SH-SY5Y (cell line): ENCODE measurements at regions not wholly inside any gene's neighbourhood (a gene's known extent, or its start where the extent isn't known, plus 50 kb on each side); places are given as distances from the start of the nearest gene placed in this dataset.

Experiments used
- GATA2 ChIP-seq: IDR thresholded peaks from 2 replicates; pipeline ENCODE4 v1.6.1; 2011; ENCODE audit warnings: mild to moderate bottlenecking, low read depth, low read length
- GATA3 ChIP-seq: IDR thresholded peaks from 2 replicates; pipeline ENCODE4 v1.6.1; 2011; ENCODE audit warnings: low read depth, mild to moderate bottlenecking, low read length, moderate library complexity

DNA sequence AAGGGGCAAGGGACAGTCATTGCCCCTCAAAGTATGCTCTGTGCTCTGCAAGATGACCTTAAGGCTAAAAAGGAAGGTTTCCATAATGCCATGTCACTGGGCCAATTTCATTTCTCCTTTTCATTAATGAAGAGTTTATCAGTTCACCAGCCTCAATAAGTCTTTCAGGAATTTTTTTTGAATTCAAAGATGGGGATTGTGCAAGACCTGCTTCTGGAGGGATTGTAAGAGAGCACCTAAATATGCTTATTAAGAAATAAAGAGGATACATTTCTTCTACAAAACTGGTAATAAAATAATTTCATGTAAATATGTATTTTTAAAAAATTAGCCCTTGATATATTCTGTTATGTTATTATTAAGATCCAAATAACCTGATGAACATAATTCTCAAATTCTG, 86.8 kb upstream of the RGS4 start:
- TF ChIP-seq GATA2: no peak
- TF ChIP-seq GATA3: no peak

DNA sequence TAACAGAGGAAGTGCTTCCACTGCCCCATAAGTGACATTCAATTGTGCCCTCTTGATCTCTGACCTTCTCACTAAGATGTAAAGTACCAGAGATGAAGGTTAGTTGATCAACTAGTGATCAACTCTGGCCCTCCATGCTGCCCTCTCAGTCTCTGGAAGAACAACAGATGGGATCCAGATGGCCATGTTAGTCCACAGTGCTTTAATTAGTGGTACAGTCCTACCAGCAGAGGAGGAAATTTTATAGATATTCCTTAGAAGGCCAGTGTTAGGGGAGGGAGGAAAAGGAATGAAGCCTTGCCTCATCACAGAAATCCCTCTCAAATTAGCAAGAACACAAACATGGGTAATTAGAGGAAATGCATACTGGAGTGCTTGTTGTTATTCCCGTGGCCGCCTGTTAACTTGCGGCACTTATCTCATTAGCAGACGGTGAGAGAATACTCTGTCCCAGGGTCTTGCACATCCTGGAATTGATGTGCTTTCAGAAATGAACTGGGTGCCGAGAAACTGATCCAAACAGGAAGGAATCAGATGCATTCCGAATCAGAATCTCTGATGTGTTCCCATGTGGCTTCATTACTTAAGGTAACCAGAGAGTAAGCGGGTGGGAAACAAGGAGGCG, 91.1 kb upstream of the RGS4 start:
- no peak for TF ChIP-seq GATA2
- no peak for TF ChIP-seq GATA3

DNA sequence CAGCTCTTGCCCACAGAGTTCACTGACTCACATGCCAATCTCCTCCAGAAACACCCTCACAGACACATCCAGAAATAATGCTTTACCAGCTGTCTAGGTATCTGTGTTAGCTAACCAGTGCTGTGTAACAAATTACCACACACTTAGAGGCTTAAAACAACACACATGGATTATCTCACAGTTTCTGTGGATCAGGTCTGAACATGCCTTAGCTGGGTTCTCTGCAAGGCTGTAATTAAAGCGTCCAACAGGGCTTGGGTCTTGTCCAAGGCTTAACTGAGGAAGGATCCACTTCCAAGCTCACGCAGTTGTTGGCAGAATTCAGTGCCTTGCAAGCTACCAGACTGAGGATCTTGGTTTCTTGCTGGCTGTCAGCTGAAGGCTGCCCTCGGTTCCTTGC, 92.5 kb upstream of the RGS4 start:
- TF ChIP-seq GATA3: no peak
- TF ChIP-seq GATA2: no peak

DNA sequence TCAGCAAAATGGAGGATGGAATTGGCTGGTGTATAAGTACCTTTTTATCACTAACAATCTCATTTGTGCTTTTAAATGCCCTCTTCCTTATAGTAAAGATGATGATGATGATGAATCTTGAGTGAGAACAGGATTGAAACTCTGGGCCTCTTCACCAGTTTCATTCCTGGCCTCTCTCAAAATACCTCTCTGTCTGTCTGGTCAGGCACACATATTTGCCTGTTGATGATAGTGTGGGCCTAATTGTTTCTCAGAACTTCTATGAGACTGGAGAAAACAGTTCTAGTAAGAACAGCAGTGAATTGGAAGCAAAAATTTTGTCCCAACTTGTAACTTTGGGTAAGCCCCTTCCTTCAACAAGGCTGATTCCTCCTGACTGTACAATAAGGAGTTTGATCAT, 94.4 kb upstream of the RGS4 start:
- TF ChIP-seq GATA2: no peak
- TF ChIP-seq GATA3: no peak

DNA sequence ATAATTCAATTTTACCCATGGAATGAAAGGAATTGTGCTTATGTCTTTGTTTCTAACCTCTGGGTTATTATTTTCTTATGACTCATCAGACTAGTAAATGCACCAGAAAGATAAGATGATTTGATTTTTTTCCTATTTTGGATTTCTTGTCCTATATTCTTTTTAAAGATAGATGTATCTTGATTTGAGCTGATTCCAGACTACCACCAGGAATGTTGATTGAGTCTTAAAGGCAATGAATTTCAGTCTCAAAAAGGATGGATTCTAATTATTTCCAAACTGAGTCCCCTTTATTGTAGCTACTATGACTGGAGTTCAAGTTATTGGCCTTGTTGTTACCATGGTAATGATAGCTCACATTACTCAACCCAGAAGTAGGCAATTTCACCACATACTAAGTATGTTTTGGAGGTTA, 95.8 kb upstream of the RGS4 start:
- TF ChIP-seq GATA3 (no peak), GATA2 (no peak)

DNA sequence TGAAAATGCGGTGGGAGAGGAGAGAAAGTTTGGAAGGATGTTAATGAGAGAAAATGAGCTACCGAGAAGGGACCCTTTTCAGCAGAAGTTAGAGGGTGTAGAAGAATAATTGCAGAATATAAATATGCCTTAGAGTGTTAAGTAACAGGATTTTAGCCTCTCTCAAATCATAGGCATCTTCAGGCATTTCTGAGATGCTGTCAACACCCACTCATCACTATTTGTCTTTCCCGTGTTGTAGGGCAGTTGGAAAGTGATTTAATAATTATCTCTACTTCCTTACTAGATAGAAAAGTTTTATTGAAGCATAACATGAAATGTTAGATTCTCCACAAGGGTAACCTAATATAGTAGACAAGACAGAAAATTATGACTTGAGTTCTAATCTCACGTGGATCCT, 96.4 kb upstream of the RGS4 start:
- TF ChIP-seq GATA2 (no peak), GATA3 (no peak)

DNA sequence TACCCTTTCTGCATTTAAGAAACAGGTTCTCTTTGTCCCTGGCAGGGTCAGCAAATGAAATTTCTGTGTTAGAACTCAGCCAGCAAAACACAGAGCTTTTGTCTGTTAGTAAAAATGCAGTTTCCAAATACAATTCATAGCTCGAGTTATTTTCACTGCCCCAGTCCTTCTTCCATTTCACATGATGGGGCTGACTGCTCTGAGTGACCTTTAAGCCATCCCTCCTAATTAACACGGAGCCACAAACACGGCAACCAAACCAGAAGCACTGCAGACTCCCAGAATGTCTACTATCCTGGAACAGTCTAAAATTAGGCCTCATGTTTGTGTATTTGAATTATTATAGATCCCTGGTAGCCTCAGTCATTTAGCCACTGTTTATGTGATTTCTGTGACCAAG, 99.1 kb upstream of the RGS4 start:
- TF ChIP-seq GATA2: no peak
- no peak for TF ChIP-seq GATA3

DNA sequence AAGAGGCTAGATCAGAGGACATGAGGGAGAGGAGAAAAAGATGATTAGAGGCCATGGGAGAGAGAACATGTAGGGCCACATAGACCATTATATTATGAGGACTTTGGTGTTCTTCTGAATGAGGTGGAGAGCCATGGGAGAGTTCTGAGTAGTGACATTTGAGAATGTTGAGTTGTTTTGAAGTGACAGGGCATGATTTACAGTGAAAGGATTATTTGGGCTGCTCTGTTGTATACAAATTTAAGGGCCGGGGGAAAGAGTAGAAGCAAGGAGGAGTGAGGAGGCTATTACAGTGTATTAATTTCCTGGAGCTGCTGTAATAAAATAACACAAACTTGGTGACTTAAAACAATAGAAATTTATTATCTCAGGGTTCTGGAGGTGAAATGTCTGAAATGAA, 102.5 kb upstream of the RGS4 start:
- TF ChIP-seq GATA3 (no peak), GATA2 (no peak)

DNA sequence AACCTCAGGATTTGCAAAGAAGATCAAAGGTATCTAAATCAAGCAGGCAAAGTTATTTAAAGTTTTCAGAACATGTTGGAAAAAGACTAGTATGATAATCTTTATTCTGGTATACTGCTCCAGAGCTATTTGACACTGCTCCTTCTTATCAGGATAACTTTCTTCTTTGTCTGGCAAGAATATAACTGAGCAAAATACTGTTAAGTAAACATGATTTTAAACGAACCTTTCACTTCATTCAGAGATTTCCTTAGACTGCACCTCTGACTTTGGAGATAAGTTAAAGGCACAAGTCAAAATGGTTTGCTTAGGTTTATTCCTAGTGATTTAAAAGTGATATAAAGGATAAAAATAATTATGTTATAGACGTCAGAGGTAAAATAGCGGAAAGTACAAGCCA, 103.9 kb upstream of the CCDC190 start:
- TF ChIP-seq GATA3: no peak
- no peak for TF ChIP-seq GATA2

DNA sequence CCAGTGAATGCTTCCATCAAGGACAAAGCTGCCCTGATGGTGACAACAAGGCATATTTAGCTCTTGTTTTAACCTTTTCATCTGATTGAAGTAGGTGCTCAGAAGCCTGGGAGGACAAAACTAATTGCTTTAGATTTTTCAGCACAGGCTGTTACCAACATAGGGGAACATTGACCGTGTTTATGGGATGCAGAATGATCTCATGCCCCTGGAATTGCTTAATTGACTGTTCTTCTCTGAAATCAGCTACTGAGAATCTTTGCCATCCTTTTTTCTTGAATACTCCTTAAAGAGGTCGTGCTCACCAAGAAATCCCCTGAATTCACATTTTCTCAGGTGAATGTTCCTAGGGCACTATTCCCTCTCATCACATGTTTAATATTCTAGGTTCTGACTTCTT, 95.9 kb upstream of the CCDC190 start:
- no peak for TF ChIP-seq GATA2
- no peak for TF ChIP-seq GATA3

DNA sequence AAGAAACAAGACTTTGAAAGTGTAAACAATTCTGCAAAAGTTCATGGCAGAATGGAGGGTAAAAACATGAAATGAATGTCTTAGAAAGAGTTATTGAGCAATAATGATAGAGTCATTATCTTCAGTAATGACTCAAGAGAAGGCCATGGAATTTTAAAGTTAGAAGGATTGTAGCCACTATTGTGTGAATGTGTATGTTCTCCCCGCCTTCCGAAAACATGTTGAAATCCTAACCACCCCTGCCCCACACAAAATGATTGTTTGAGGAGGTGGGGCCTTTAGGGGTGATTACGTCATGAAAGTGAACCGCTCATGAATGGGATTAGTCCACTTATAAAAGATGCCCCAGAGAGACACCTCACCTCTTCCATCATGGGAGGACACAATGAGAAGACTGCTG, 93.8 kb upstream of the CCDC190 start:
- TF ChIP-seq GATA2: no peak
- no peak for TF ChIP-seq GATA3

DNA sequence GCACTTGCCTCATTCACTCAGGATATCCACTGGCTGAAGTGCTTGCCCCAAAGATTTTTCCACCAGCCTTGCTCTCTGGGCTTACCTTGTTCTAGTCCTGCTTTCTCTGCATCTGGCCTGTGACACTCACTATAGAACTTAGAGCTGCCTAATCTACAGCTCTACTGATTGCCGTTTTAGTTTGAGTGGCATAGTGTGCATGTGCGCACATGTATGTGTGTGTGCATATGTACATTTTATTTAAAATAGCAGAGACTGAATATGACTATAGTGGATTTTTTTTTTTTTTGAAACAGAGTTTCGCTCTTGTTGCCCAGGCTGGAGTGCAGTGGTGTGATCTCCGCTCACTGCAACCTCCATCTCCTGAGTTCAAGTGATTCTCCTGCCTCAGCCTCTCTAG, 92.0 kb upstream of the CCDC190 start:
- TF ChIP-seq GATA3 (no peak), GATA2 (no peak)

DNA sequence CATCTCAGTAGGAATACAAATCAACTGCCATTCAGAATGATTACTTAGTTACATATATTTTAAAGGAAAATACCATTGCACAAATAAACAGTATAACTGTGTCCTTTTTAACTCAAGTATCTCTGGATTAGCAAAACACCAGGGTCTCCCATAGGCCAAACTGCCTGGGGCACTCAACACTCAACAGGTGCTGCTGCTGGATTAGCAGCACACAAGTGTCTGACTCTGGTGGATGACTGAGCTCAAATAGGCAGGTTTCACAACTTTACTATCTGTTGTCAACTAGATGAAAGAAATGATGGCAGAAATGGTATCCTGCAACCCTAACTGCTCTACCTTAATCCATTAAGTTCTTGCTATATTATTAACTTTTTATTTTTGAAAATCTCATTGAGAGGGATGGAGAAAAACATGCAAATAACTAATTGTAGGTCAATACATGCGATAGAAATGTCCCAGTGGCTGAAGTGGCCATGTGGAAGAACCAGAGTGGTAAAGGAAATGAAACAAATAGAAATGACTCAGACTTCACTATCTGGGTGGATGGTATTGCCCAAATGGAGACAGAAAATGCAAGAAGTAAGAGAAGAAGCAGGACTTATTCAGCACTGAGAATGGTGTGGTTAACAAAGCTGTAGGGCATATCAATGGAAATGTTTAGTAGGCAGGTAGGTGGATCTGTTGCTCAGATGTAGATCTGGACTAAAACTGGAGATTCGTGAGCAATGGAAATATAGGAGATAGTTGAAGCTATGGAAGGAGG, 90.8 kb upstream of the CCDC190 start:
- TF ChIP-seq GATA2 (no peak), GATA3 (no peak)

DNA sequence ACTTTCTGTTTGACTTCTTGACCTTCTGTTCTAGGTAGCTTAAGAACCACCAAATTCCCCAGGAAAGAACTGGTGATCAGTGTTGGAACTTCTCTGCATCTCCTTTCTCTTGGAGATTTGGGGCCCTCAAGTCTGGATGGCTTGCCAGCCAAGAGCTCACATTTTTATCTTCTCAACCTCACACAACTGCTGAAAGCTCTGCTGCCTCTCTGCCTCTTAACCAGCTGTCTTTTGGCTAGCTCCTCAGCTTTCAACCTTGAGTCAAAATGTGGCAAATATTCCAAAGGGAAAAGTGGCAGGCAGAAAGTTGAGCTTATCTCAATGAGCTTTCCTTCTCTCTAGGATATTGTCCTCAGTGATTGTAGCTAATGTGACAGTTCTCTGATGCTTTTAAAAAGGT, 89.2 kb upstream of the CCDC190 start:
- TF ChIP-seq GATA3: no peak
- TF ChIP-seq GATA2: no peak

DNA sequence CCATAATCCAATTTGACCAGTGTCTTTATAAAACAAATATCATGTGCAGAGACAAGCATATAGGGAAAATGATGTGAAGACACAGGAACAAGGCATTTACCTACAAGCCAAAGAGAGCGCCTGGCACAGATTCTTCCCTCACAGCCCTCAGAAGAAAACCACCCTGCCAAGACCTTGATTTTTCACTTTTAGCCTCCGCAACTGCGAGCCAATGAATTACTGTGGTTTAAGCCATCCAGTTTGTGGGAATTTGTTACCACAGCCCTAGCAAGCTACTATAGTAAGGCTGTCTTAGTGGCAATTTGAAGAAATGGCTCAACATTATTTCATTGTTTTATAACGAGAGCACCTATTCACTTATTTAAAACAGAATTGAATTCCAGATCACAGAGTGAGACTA, 85.7 kb upstream of the CCDC190 start:
- TF ChIP-seq GATA3: no peak
- no peak for TF ChIP-seq GATA2
